HG03469 (cell line): ENCODE measurements at regions not wholly inside any gene's neighbourhood (a gene's known extent, or its start where the extent isn't known, plus 50 kb on each side); places are given as distances from the start of the nearest gene placed in this dataset.

Experiments
- ATAC-seq: cut with Tn5 transposase; IDR thresholded peaks from one replicate; pipeline ENCODE4 v1.9.1; 2021; ENCODE audit warnings: mild to moderate bottlenecking, moderate library complexity, moderate number of reproducible peaks; ENCODE audit not compliant: unreplicated experiment

GRCh38 chr4:129532573-129532972 lies 436.6 kb downstream of the C4orf33 start:
- peak; percentile 92 for ATAC-seq

- ATAC-seq = no peak
Observed at GRCh38 chr4:129543299-129543698, 447.3 kb downstream of the C4orf33 start.

DNA sequence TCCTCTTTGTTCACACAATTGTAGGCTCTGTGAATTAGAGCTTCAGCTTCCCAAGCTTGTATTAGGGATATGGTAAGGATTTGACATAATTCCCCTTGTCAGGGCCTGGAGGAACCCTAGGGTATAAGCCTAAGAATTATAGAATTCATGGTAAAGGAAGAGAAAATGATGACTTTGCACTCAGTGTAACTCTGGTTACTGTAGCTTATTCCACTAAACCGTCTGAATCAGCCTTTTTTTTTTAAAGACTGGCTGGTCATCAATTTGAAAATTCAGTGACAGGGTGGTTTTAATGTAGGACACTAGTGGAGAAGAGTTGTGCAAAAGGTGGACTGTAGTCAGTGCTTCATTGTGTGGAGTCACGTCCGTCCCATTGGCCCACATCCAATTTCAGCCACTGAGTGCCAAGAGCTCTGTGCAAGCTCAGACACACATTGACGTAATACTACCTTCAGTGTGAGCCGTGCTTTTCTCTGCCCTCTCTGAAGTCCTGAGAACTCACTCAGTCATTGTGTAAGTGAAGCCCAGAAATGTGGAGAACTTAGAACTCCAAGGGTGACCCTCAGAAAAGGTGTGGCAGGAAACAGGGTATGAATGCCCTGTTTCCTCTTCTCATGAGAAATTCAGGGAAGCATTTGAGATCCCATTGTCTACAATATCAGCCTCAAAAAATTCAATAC lies 449.8 kb downstream of the C4orf33 start:
- ATAC-seq = no peak

DNA sequence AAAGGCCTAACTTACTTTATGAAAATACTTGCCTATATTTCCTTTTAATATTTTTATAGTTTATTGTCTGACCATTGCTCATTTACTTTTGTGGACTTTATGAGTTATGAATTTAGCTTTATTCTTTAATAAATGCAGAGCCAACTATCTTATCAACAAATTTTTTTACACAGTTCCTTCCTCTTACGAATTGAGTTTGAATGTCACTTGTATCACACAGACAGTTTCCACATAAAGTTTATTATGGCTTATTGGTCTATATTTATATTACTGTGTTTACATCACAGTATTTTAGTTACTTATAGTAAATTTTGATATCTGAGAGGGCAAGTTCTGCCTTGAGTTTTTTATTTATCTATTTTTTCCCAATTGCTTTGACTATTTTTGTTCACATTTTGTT lies 450.6 kb downstream of the C4orf33 start:
- ATAC-seq = no peak

- no peak for ATAC-seq
Observed at GRCh38 chr4:129550281-129550785, 454.4 kb downstream of the C4orf33 start.

- no peak for ATAC-seq
Observed at GRCh38 chr4:129561280-129561679, 465.3 kb downstream of the C4orf33 start.

DNA sequence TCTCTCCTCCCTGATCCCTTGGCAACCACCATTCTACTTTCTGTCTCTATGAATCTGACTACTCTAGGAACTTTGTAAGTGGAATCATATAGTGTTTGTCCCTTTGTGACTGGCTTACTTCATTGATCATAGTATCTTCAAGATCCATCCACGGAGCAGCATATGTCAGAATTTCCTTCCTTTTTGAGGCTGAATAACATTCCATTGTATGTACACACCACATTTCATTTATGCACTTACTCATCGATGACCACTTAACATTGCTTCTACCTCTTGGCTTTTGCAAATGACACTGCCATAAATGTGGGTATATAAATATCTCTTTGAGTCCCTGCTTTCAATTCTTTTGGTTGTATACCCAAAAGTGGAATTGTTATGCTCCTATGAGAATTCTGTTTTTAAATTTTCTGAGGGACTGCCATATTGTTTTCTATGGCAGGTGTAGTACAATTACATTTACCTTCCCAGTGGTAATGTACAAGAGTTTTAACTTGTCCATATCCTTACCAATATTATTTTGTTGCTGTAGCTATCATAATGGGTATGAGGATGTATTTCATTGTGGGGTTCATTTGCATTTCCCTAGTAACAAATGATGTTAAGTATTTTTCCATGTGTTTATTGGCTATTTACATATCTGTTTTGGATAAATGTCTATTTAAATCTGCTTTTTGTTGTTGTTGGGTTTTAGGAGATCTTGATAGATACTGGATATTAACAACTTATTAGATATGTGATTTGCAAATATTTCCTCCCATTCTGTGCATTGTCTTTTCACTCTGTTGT lies 466.1 kb downstream of the C4orf33 start:
- ATAC-seq = no peak

- ATAC-seq = no peak
Observed at GRCh38 chr4:129565214-129565613, 469.3 kb downstream of the C4orf33 start.

- ATAC-seq = no peak
Observed at GRCh38 chr4:129570326-129570725, 474.4 kb downstream of the C4orf33 start.

- no peak for ATAC-seq
Observed at GRCh38 chr4:129578336-129578735, 482.4 kb downstream of the C4orf33 start.

- no peak for ATAC-seq
Observed at GRCh38 chr4:129581305-129581704, 485.4 kb downstream of the C4orf33 start.

GRCh38 chr4:129583868-129584267 lies 487.9 kb downstream of the C4orf33 start:
- ATAC-seq = no peak

DNA sequence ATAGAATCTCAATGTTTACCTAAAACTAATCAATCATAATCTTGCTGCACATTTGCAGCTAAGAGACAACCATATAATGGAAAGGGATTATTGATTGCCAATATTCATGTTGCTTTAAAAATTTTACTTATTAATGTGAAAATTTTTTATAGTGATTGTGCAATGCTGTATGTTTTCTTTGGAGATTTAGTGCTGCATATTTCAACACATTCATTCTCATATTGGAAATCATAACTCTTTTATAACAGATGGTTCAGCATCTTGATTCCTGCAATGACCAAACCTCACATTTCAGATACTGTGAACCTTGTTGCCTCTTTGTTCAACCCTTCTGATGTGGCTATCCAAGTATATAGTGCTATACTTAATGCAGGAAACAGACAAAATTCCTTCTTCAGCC lies 502.6 kb downstream of the C4orf33 start:
- ATAC-seq = no peak

- no peak for ATAC-seq
Observed at GRCh38 chr4:129600898-129601297, 504.9 kb downstream of the C4orf33 start.

- no peak for ATAC-seq
Observed at GRCh38 chr4:129602447-129602846, 506.5 kb downstream of the C4orf33 start.

GRCh38 chr4:129603241-129603931 lies 507.4 kb downstream of the C4orf33 start:
- no peak for ATAC-seq

- ATAC-seq = no peak
Observed at GRCh38 chr4:129604632-129605255, 508.8 kb downstream of the C4orf33 start.

DNA sequence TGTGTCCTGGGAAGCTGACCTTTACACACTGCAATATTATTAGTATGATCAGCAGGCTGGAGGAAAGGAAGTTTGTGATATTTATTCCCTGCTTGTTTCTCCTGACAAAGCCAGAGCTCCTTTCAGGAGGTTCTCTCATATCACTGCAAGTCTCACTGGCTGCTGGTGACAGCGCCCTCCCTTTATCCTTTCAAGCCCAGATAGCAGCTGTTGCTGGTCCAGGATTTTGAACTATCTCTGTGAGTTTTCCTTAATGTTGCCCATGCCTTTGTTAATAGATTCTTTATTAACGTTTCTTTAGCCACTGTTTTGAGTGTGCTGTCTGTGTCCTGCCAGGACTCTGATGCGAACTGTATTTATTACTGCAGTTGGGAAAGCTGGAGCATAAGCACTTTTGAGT lies 518.7 kb downstream of the C4orf33 start:
- ATAC-seq = no peak

DNA sequence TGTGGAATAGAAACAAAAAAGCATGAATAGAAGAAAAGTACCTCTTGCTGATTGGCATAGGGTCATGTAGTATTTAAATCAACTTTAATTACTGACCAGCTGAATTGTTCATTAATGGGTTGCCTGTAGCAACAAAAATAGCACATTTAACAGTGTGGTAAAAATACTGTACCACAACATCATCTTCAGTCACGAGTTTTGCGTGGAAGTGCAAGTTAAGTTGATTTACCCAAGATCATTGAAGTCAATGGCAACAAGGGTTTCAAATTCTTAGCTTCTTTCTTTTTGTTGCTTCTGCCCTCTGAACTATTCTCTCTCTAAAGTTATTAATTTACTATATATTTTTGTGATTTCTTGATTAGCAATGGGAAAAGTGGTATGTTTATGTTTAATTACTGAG lies 526.6 kb downstream of the C4orf33 start:
- no peak for ATAC-seq

DNA sequence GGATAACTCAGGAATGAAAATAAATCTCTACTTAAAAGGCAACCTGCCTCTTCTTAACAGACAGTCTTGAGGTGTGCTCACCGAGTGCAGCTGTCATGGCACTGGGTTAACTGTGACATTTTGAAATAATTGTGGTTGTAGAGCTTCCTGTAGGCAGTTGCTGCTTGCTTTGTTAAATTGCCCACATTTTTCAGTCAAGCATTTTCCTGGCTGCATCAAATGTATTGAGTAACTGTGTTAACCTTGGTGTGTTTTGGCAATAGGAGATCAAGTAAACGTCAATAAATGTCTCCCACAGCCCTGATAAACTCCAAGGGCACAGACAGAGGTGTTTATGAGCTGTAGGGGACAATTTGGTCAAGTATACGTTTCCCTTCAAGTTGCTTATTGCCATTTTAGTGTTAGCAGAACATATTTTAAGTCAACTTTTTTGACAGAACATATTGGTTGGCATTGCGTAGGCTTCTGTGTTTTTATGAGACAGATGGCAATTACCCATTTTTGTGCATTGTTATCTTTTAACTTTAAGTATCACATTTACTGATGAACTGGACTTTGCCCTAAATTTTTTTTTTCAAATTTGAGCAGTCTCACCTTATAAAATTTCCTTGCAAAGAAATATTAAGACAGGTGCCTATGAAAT lies 527.4 kb downstream of the C4orf33 start:
- no peak for ATAC-seq

DNA sequence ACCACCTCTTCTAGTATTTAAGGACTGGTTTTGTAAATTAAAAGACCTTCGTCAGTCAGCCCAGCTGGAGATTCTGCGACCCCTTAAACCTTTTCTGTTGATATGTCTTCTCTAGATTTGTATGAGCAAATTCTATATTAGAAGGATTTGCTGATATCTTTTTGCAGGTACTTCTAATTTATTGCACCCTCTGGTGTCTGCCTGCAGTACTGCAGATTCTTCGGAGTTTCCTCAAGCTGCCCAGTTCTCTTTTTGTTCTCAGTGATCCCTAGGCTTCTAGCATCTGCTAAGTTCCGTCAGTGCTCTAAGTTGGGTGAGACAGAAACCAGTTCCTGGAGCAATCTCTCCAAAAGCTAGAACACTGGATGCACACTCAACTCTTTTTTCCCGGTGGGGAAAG lies 545.2 kb downstream of the C4orf33 start:
- ATAC-seq = peak; percentile 64
